HCT116 (cell line): ENCODE measurements at regions not wholly inside any gene's neighbourhood (a gene's known extent, or its start where the extent isn't known, plus 50 kb on each side); places are given as distances from the start of the nearest gene placed in this dataset.

Experiments used
- ATAC-seq: fragments of 200-7000 bp; cut with Tn5 transposase; 2 replicates; pipeline ENCODE4 v1.9.1; 2020; ENCODE audit warnings: mild to moderate bottlenecking, moderate library complexity
- BruUV-seq: library from RNA; stranded (reverse); fragments of 400-500 nt; replicated peaks from 2 replicates; lab custom pipeline; 2021; lab: Mats Ljungman, UMichigan
- CTCF ChIA-PET: fragments of 300-600 bp; sonication (Branson Sonifier 250); formaldehyde crosslinking; loops from one replicate; lab custom pipeline; 2021; ENCODE audit warnings: antibody characterized with exemption; lab: Charles Lee
- POLR2A ChIA-PET: fragments of 300-600, 350-600 bp; sonication (Branson Sonifier 250); formaldehyde crosslinking; loops from one replicate; lab custom pipeline; 2021; ENCODE audit warnings: antibody characterized with exemption; lab: Charles Lee
- RAD21 ChIA-PET, 2 experiments: fragments of 300-600 bp; sonication (Branson Sonifier 250); formaldehyde crosslinking; loops; one replicate each; lab custom pipeline; 2023; ENCODE audit warnings: low total read pairs in 2 of 2; ENCODE audit not compliant: uncharacterized antibody in 2 of 2, unreplicated experiment in 2 of 2, low non-redundant PET in 1 of 2; lab: Charles Lee
- DNase-seq: peaks from one replicate; pipeline ENCODE4 v3.0.0-alpha.2; 2010; ENCODE audit warnings: low read depth, low spot score
- H2AFZ ChIP-seq: fragments of 200-600 bp; shearing (Covaris generic), sonication (generic); 2 replicates; pipeline ENCODE4 v1.6.1; 2017; ENCODE audit warnings: low read depth, mixed run types, mixed read lengths, antibody characterized with exemption, low read length; ENCODE audit not compliant: poor library complexity, severe bottlenecking
- H3K27ac ChIP-seq: 2 replicates; pipeline ENCODE4 v1.5.1; 2012; ENCODE audit warnings: low read depth, low read length
- H3K27me3 ChIP-seq: fragments of 200-600 bp; sonication (generic); 2 replicates; pipeline ENCODE4 v1.6.1; 2016; ENCODE audit warnings: mixed run types, low read length, mixed read lengths; ENCODE audit not compliant: insufficient read depth
- H3K36me3 ChIP-seq, 2 experiments: fragments of 200-500 bp in 1 of 2; fragments of 200-600 bp in 1 of 2; sonication (Bioruptor generic) in 1 of 2; sonication (generic) in 1 of 2; 2 replicates each; pipeline versions ENCODE4 v1.5.1 to v1.6.1; 2014 to 2016; ENCODE audit warnings: low read length in 2 of 2, inconsistent platforms in 1 of 2, mixed read lengths in 1 of 2, mixed run types in 1 of 2; ENCODE audit not compliant: insufficient read depth in 2 of 2, control insufficient read depth in 1 of 2
- H3K4me1 ChIP-seq, 2 experiments: fragments of 200-600 bp in 1 of 2; sonication (generic) in 1 of 2; 2 replicates each; pipeline versions ENCODE4 v1.5.1 to v1.6.1; 2012 to 2017; ENCODE audit warnings: low read length in 2 of 2, inconsistent platforms in 1 of 2, mild to moderate bottlenecking in 1 of 2, mixed read lengths in 1 of 2, mixed run types in 1 of 2, moderate library complexity in 1 of 2; ENCODE audit not compliant: insufficient read depth in 2 of 2, control insufficient read depth in 1 of 2
- H3K4me2 ChIP-seq: fragments of 200-600 bp; sonication (generic); 2 replicates; pipeline ENCODE4 v1.6.1; 2017; ENCODE audit warnings: mixed run types, low read length, mixed read lengths
- H3K4me3 ChIP-seq, 2 experiments: fragments of 200-600 bp in 1 of 2; sonication (generic) in 1 of 2; replicated peaks in 1 of 2; 2 replicates each; pipeline ENCODE4 v1.5.1; 2011 to 2016; ENCODE audit warnings: low read length in 2 of 2, control low read depth in 1 of 2, low read depth in 1 of 2, mild to moderate bottlenecking in 1 of 2, mixed read lengths in 1 of 2, mixed run types in 1 of 2
- H3K79me2 ChIP-seq: fragments of 200-600 bp; sonication (generic); 2 replicates; pipeline ENCODE4 v1.6.1; 2017; ENCODE audit warnings: mild to moderate bottlenecking, mixed run types, low read length, moderate library complexity, mixed read lengths; ENCODE audit not compliant: insufficient read depth
- H3K9ac ChIP-seq: fragments of 200-600 bp; sonication (generic); 2 replicates; pipeline ENCODE4 v1.6.1; 2016; ENCODE audit warnings: low read length, mixed read lengths
- H3K9me2 ChIP-seq: fragments of 200-600 bp; sonication (generic), shearing (Covaris generic); 2 replicates; pipeline ENCODE4 v1.6.1; 2017; ENCODE audit warnings: mixed run types, mild to moderate bottlenecking, moderate library complexity; ENCODE audit not compliant: insufficient read depth
- H3K9me3 ChIP-seq, 2 experiments: fragments of 200-500 bp in 1 of 2; fragments of 200-600 bp in 1 of 2; sonication (Bioruptor generic) in 1 of 2; sonication (generic) in 1 of 2; 2 replicates each; pipeline ENCODE4 v1.6.1; 2014 to 2017; ENCODE audit warnings: low read length in 2 of 2, mixed read lengths in 2 of 2, inconsistent platforms in 1 of 2, low read depth in 1 of 2, mild to moderate bottlenecking in 1 of 2, mixed run types in 1 of 2, moderate library complexity in 1 of 2; ENCODE audit not compliant: control insufficient read depth in 1 of 2, insufficient read depth in 1 of 2
- H4K20me1 ChIP-seq: fragments of 200-600 bp; sonication (generic), shearing (Covaris generic); 2 replicates; pipeline ENCODE4 v1.6.1; 2017; ENCODE audit warnings: mixed run types, mild to moderate bottlenecking, moderate library complexity; ENCODE audit not compliant: insufficient read depth
- ATF3 ChIP-seq: IDR thresholded peaks from 2 replicates; pipeline ENCODE4 v1.6.1; 2012
- CEBPB ChIP-seq: IDR thresholded peaks from 2 replicates; pipeline ENCODE4 v1.6.1; 2012; ENCODE audit warnings: low read depth
- CTCF ChIP-seq, 3 experiments: fragments of 200-600 bp in 1 of 3; sonication (generic) in 1 of 3; IDR thresholded peaks in 2 of 3; conservative IDR thresholded peaks in 1 of 3; 2 replicates each; pipeline ENCODE4 v1.5.1; 2012 to 2017; ENCODE audit warnings: low read depth in 2 of 3, low read length in 2 of 3, antibody characterized with exemption in 1 of 3, borderline replicate concordance in 1 of 3, control low read depth in 1 of 3, mild to moderate bottlenecking in 1 of 3, mixed read lengths in 1 of 3, mixed run types in 1 of 3, moderate library complexity in 1 of 3; ENCODE audit not compliant: insufficient read depth in 1 of 3
- EGR1 ChIP-seq: IDR thresholded peaks from 2 replicates; pipeline ENCODE4 v1.6.1; 2012; ENCODE audit warnings: low read depth
- ELF1 ChIP-seq: IDR thresholded peaks from 2 replicates; pipeline ENCODE4 v1.6.1; 2012; ENCODE audit warnings: low read depth, borderline replicate concordance
- FOSL1 ChIP-seq: IDR thresholded peaks from 2 replicates; pipeline ENCODE4 v1.6.1; 2012; ENCODE audit warnings: low read depth
- JUND ChIP-seq: IDR thresholded peaks from 2 replicates; pipeline ENCODE4 v1.6.1; 2012
- MAX ChIP-seq: IDR thresholded peaks from 2 replicates; pipeline ENCODE4 v1.6.1; 2012
- POLR2A ChIP-seq: IDR thresholded peaks from 2 replicates; pipeline ENCODE4 v1.7.0; 2011; ENCODE audit warnings: borderline replicate concordance; ENCODE audit not compliant: insufficient read depth, insufficient read length; ENCODE audit errors: extremely low read depth
- POLR2AphosphoS5 ChIP-seq: IDR thresholded peaks from 2 replicates; pipeline ENCODE4 v1.6.1; 2011; ENCODE audit warnings: mild to moderate bottlenecking, low read depth, low read length, moderate library complexity
- RAD21 ChIP-seq: IDR thresholded peaks from 2 replicates; pipeline ENCODE4 v1.6.1; 2012; ENCODE audit warnings: low read depth, mild to moderate bottlenecking
- SIN3A ChIP-seq: IDR thresholded peaks from 2 replicates; pipeline ENCODE4 v1.6.1; 2012; ENCODE audit warnings: low read depth
- SP1 ChIP-seq: IDR thresholded peaks from 2 replicates; pipeline ENCODE4 v1.6.1; 2012; ENCODE audit warnings: low read depth
- SRF ChIP-seq: IDR thresholded peaks from 2 replicates; pipeline ENCODE4 v1.6.1; 2012; ENCODE audit warnings: low read depth
- YY1 ChIP-seq: IDR thresholded peaks from 2 replicates; pipeline ENCODE4 v1.6.1; 2011; ENCODE audit warnings: low read length, low read depth, moderate library complexity, mild to moderate bottlenecking; ENCODE audit not compliant: insufficient replicate concordance; ENCODE audit errors: extremely low read depth
- ZBTB33 ChIP-seq: IDR thresholded peaks from 2 replicates; pipeline ENCODE4 v1.6.1; 2011; ENCODE audit warnings: mild to moderate bottlenecking, low read length, moderate library complexity; ENCODE audit not compliant: insufficient replicate concordance; ENCODE audit errors: extremely low read depth
- ZFX ChIP-seq: fragments of 450-650 bp; IDR thresholded peaks from 2 replicates; pipeline ENCODE4 v1.6.1; 2017
- ZNF274 ChIP-seq: fragments of 200-500 bp; sonication (Bioruptor generic); IDR thresholded peaks from 2 replicates; pipeline ENCODE4 v1.6.1; 2014; ENCODE audit warnings: mild to moderate bottlenecking, low read depth, low read length, inconsistent platforms
- intact Hi-C: fragments of 100-400 bp; cut with micrococcal nuclease; formaldehyde crosslinking; loops from 2 replicates; pipeline ENCODE4 v1.10.0; 2022

- no peaks in the 10 kb centered on the region for H3K27me3 ChIP-seq
- H3K4me2 ChIP-seq = no peak overlapping the region
- DNase-seq (no peak), ATAC-seq (no peak)
- TF ChIP-seq ZBTB33 (no peak), ELF1 (no peak), ATF3 (no peak), FOSL1 (no peak), YY1 (no peak), MAX (no peak), SP1 (no peak), JUND (no peak), SIN3A (no peak), ZFX (no peak), ZNF274 (no peak), CTCF (IDR thresholded peaks at IDR 0.05 in 2 of 3, conservative IDR thresholded peaks at IDR 0.05 in 1 of 3; ENCODE audit: borderline replicate concordance in 1 of 3, insufficient read depth in 1 of 3, low read depth in 2 of 3, low read length in 2 of 3) (no peak), CEBPB (no peak), SRF (no peak), EGR1 (no peak), RAD21 (no peak), POLR2AphosphoS5 (no peak), POLR2A (no peak)
- ChIA-PET RAD21 (no interaction called here), CTCF (no interaction called here), POLR2A (no interaction called here)
- H3K36me3 ChIP-seq = no peaks in the 10 kb centered on the region
- H3K9me3 ChIP-seq = 0 out of 4 replicates have a peak, but pooled peaks cover 0 to 3% of the 10 kb centered on the region in 2 experiments
- no peaks in the 10 kb centered on the region for H3K79me2 ChIP-seq
- H4K20me1 ChIP-seq = no peaks in the 10 kb centered on the region
- no peak overlapping the region for H3K27ac ChIP-seq
- BruUV-seq = no TSS peak
- H3K4me3 ChIP-seq = no peak overlapping the region
- no peak overlapping the region for H3K9ac ChIP-seq
- H3K4me1 ChIP-seq = no peaks in the 10 kb centered on the region
- no peak overlapping the region for H2AFZ ChIP-seq
- no peaks in the 10 kb centered on the region for H3K9me2 ChIP-seq
- intact Hi-C loops = no loop called here
Measured at GRCh38 chr11:82458761-82459160, 274.9 kb downstream of the FAM181B start.
